ENCODE measurements at regions not wholly inside any gene's neighbourhood (a gene's known extent, or its start where the extent isn't known, plus 50 kb on each side); places are given as distances from the start of the nearest gene placed in this dataset.
"Not testable (repeated sequence)": the region's sequence is repeated elsewhere in the genome, so short reads cannot be mapped to it uniquely, and the experiment has no call there.

DNA sequence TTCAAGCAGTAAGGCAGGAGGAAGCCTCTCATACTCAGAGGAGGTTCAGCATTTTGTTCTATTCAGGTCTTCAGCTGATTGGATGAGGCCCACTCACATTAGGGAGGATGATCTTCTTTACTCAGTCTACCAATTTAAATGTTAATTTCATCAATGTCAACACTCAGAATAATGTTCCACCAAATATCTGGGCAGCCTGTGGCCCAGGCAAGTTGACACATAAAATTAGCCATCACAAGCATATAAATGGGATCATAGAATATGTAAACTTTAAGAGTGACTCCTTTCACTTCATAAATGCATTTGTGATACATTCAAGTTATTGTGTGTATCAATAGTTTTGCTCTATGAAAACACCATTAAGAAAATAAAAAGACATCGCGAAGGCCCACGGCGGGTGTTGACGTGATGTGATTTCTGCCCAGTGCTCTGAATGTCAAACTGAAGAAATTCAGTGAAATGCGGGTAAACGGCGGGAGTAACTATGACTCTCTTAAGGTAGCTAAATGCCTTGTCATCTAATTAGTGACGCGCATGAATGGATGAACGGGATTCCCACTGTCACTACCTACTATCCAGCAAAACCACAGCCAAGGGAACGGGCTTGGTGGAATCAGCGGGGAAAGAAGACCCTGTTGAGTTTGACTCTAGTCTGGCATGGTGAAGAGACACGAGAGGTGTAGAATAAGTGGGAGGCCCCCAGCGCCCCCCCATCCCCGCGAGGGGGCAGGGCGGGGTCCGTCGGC, 536.1 kb upstream of the AUTS2 start:
- Histone ChIP-seq H3K27ac (ENCODE audit: low read depth in 1 of 3, low read length in 2 of 3) (no peak overlapping the region), H3K36me3 (ENCODE audit: control insufficient read depth in 3 of 3, insufficient read depth in 2 of 3, low read depth in 1 of 3, low read length in 3 of 3) (no peaks in the 10 kb centered on the region), H3K27me3 (ENCODE audit: control insufficient read depth in 3 of 3, insufficient read depth in 3 of 3, low read length in 3 of 3) (peaks cover 0 to 2% (median 0%) of the 10 kb centered on the region in 3 donors), H3K4me3 (ENCODE audit: low read depth in 1 of 3, low read length in 3 of 3) (no peak overlapping the region), H3K9me3 (ENCODE audit: control insufficient read depth in 2 of 2, insufficient read depth in 1 of 2, low read depth in 1 of 2, low read length in 1 of 2) (peaks cover 0 to 12% of the 10 kb centered on the region in 2 donors), H3K4me1 (ENCODE audit: control insufficient read depth in 3 of 3, insufficient read depth in 2 of 3, low read depth in 1 of 3, low read length in 2 of 3) (no peaks in the 10 kb centered on the region)
- FAIRE-seq = no peak
- DNase-seq = peak in 1 of 2 donors; percentile 29
- WGBS, 3 donors = 89 to 95% (median 94%) methylated on average over 20 of the region's 20 CpGs

DNA sequence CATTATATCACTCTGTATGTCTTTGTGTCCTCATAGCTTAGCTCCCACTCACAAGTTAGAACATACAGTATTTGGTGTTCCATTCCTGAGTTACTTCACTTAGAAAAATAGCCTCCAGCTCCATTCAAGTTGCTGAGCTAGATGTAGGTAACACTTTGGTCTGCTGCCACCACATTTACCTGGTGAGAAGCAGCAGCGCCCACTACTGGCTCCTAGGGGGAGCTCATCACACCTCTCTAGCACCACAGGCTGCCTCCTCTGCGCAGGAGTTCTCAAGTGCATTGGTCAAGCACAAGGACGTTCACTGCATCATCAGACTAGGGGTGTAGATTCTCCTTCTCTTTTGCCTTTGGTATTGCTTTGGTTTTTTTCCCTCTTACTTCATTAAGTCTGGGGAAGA, 530.9 kb upstream of the AUTS2 start:
- Histone ChIP-seq H3K9me3 (ENCODE audit: control insufficient read depth in 2 of 2, insufficient read depth in 1 of 2, low read depth in 1 of 2, low read length in 1 of 2) (peaks cover 0 to 6% of the 10 kb centered on the region in 2 donors), H3K27ac (ENCODE audit: low read depth in 1 of 3, low read length in 2 of 3) (no peak overlapping the region), H3K36me3 (ENCODE audit: control insufficient read depth in 3 of 3, insufficient read depth in 2 of 3, low read depth in 1 of 3, low read length in 3 of 3) (no peaks in the 10 kb centered on the region), H3K27me3 (ENCODE audit: control insufficient read depth in 3 of 3, insufficient read depth in 3 of 3, low read length in 3 of 3) (no peaks in the 10 kb centered on the region), H3K4me3 (ENCODE audit: low read depth in 1 of 3, low read length in 3 of 3) (no peak overlapping the region), H3K4me1 (ENCODE audit: control insufficient read depth in 3 of 3, insufficient read depth in 2 of 3, low read depth in 1 of 3, low read length in 2 of 3) (no peaks in the 10 kb centered on the region)
- FAIRE-seq (no peak), DNase-seq (peak; percentile 24 to 56)
- 12 to 26% (median 17%) methylated on average over 3 of the region's 3 CpGs for WGBS, 3 donors

GRCh38 chr7:69070476-69070875, 527.8 kb upstream of the AUTS2 start:
- Histone ChIP-seq H3K27me3 (ENCODE audit: control insufficient read depth in 3 of 3, insufficient read depth in 3 of 3, low read length in 3 of 3) (no peaks in the 10 kb centered on the region), H3K36me3 (ENCODE audit: control insufficient read depth in 3 of 3, insufficient read depth in 2 of 3, low read depth in 1 of 3, low read length in 3 of 3) (no peaks in the 10 kb centered on the region), H3K9me3 (ENCODE audit: control insufficient read depth in 2 of 2, insufficient read depth in 1 of 2, low read depth in 1 of 2, low read length in 1 of 2) (peaks cover 0 to 7% of the 10 kb centered on the region in 2 donors), H3K4me1 (ENCODE audit: control insufficient read depth in 3 of 3, insufficient read depth in 2 of 3, low read depth in 1 of 3, low read length in 2 of 3) (no peaks in the 10 kb centered on the region), H3K27ac (ENCODE audit: low read depth in 1 of 3, low read length in 2 of 3) (no peak overlapping the region), H3K4me3 (ENCODE audit: low read depth in 1 of 3, low read length in 3 of 3) (no peak overlapping the region)
- DNase-seq = no peak
- 81 to 94% (median 88%) methylated on average over 3 of the region's 3 CpGs for WGBS, 3 donors
- no peak for FAIRE-seq

DNA sequence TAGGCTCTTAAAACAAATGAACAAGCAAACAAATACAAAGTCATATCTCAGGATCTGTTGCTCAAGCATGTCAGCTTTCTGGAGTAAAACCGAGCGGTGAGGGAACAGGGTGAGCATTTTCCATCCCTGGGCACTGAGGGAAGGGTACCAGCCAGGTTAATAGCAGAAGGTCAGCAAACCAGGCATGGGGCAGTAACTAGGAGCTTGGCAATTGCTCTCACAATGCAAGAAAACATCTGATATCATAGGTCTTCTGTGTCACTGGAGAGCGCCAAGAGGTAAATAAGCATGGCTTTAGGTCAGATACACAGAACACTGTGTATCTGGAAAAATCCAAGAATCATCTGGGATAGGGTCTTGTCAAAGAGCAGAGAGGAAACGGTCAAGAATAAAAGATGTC, 521.7 kb upstream of the AUTS2 start:
- WGBS, 3 donors = 78 to 89% (median 84%) methylated on average over 4 of the region's 4 CpGs
- peaks cover 0 to 6% of the 10 kb centered on the region in 2 donors for H3K9me3 ChIP-seq (ENCODE audit: control insufficient read depth in 2 of 2, insufficient read depth in 1 of 2, low read depth in 1 of 2, low read length in 1 of 2)
- no peaks in the 10 kb centered on the region for H3K27me3 ChIP-seq (ENCODE audit: control insufficient read depth in 3 of 3, insufficient read depth in 3 of 3, low read length in 3 of 3)
- no peak overlapping the region for H3K4me3 ChIP-seq (ENCODE audit: low read depth in 1 of 3, low read length in 3 of 3)
- no peaks in the 10 kb centered on the region for H3K36me3 ChIP-seq (ENCODE audit: control insufficient read depth in 3 of 3, insufficient read depth in 2 of 3, low read depth in 1 of 3, low read length in 3 of 3)
- FAIRE-seq (no peak), DNase-seq (no peak)
- no peaks in the 10 kb centered on the region for H3K4me1 ChIP-seq (ENCODE audit: control insufficient read depth in 3 of 3, insufficient read depth in 2 of 3, low read depth in 1 of 3, low read length in 2 of 3)
- H3K27ac ChIP-seq (ENCODE audit: low read depth in 1 of 3, low read length in 2 of 3) = no peak overlapping the region

DNA sequence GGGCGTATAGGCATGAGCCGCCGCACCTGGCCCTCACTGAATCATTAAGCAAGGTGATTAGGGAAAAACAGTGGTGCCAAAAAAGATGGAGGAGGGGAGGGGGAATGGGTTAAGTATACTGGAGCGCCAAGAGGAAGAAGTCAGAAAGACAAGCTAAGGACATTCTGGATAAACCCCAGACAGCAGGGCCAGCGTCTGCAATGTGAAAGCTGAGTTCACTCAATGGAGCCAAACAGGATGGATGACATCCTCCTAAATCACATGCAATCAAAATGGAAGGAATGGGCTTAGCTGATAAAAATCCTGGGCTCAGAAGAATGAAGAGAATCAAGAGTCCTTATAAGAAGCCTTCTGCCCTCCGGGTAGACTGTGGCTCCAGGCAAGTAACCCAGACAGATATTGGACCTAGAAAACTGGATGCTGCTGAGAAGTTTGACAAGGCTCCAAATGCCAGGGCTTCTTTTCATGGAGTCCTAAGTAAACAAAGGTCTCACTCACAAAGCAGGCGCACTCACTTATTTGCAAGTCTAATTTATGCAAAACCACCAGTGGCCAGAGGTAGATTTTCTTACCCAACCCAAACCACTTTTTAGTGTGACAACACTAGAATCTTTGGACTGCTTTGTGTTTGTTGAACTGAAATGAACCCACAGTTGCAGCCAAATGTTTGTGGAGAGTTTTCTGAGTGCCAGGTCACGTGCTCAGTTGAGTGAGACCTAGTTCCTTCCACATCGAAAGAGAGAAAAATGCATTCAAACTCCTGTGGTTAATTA, 519.1 kb upstream of the AUTS2 start:
- DNase-seq (peak in 1 of 2 donors; percentile 2), FAIRE-seq (no peak)
- Histone ChIP-seq H3K27ac (ENCODE audit: low read depth in 1 of 3, low read length in 2 of 3) (no peak overlapping the region), H3K4me3 (ENCODE audit: low read depth in 1 of 3, low read length in 3 of 3) (no peak overlapping the region), H3K27me3 (ENCODE audit: control insufficient read depth in 3 of 3, insufficient read depth in 3 of 3, low read length in 3 of 3) (no peaks in the 10 kb centered on the region), H3K4me1 (ENCODE audit: control insufficient read depth in 3 of 3, insufficient read depth in 2 of 3, low read depth in 1 of 3, low read length in 2 of 3) (no peaks in the 10 kb centered on the region), H3K9me3 (ENCODE audit: control insufficient read depth in 2 of 2, insufficient read depth in 1 of 2, low read depth in 1 of 2, low read length in 1 of 2) (peaks cover 0 to 3% of the 10 kb centered on the region in 2 donors), H3K36me3 (ENCODE audit: control insufficient read depth in 3 of 3, insufficient read depth in 2 of 3, low read depth in 1 of 3, low read length in 3 of 3) (no peaks in the 10 kb centered on the region)
- 70 to 79% (median 78%) methylated on average over 9 of the region's 9 CpGs for WGBS, 3 donors

DNA sequence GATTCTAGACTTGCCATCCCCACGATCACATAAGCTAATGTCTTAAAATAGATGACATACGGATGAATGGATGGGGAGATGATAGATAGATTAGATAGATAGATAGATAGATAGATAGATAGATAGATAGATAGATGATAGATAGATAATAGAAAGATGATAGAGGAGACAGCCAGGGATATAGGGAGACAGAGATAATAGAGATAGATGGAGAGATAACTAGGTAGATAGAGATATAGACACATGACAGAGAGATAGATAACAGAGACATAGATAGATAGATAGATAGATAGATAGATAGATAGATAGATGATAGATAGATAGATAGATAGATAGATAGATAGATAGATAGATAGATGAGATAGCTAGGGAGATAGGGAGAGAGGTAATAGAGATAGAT, 511.0 kb upstream of the AUTS2 start:
- 91 to 92% (median 91%) methylated on average over 2 of the region's 2 CpGs for WGBS, 3 donors
- H3K36me3 ChIP-seq (ENCODE audit: control insufficient read depth in 3 of 3, insufficient read depth in 2 of 3, low read depth in 1 of 3, low read length in 3 of 3); H3K9me3 ChIP-seq (ENCODE audit: control insufficient read depth in 2 of 2, insufficient read depth in 1 of 2, low read depth in 1 of 2, low read length in 1 of 2); FAIRE-seq; H3K27me3 ChIP-seq (ENCODE audit: control insufficient read depth in 3 of 3, insufficient read depth in 3 of 3, low read length in 3 of 3); H3K27ac ChIP-seq (ENCODE audit: low read depth in 1 of 3, low read length in 2 of 3); DNase-seq; H3K4me1 ChIP-seq (ENCODE audit: control insufficient read depth in 3 of 3, insufficient read depth in 2 of 3, low read depth in 1 of 3, low read length in 2 of 3); H3K4me3 ChIP-seq (ENCODE audit: low read depth in 1 of 3, low read length in 3 of 3): not testable (repeated sequence)

GRCh38 chr7:69088185-69088584, 510.1 kb upstream of the AUTS2 start:
- FAIRE-seq = no peak

DNA sequence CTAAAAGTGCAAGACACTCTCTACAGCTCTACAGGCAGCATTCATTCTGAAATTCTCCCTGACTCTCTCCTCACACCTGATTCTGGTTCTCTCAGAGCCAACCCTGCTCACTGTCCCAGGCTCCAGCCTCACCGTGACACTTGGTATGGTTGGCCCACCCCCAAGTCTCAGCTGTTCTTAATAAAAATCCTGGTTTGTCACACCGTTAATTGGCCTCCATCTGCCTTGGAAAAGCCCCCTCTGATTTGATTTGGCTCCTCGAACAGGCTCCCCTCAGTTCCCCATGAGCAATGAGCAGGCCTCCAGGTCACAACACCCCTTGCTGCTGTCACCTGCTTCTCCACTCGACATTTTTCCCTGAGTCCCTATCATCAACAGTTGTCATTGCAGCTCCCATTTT, 507.3 kb upstream of the AUTS2 start:
- Histone ChIP-seq H3K27ac (ENCODE audit: low read depth in 1 of 3, low read length in 2 of 3) (no peak overlapping the region), H3K4me1 (ENCODE audit: control insufficient read depth in 3 of 3, insufficient read depth in 2 of 3, low read depth in 1 of 3, low read length in 2 of 3) (no peaks in the 10 kb centered on the region), H3K9me3 (ENCODE audit: control insufficient read depth in 2 of 2, insufficient read depth in 1 of 2, low read depth in 1 of 2, low read length in 1 of 2) (peaks cover 0 to 8% of the 10 kb centered on the region in 2 donors), H3K4me3 (ENCODE audit: low read depth in 1 of 3, low read length in 3 of 3) (no peak overlapping the region), H3K36me3 (ENCODE audit: control insufficient read depth in 3 of 3, insufficient read depth in 2 of 3, low read depth in 1 of 3, low read length in 3 of 3) (no peaks in the 10 kb centered on the region), H3K27me3 (ENCODE audit: control insufficient read depth in 3 of 3, insufficient read depth in 3 of 3, low read length in 3 of 3) (no peaks in the 10 kb centered on the region)
- 73 to 75% (median 74%) methylated on average over 4 of the region's 4 CpGs for WGBS, 3 donors
- no peak for DNase-seq
- FAIRE-seq = no peak

More at GRCh38 chr7:69088185-69088584, 510.1 kb upstream of the AUTS2 start:
- Histone ChIP-seq H3K4me1 (ENCODE audit: control insufficient read depth in 3 of 3, insufficient read depth in 2 of 3, low read depth in 1 of 3, low read length in 2 of 3) (no peaks in the 10 kb centered on the region), H3K36me3 (ENCODE audit: control insufficient read depth in 3 of 3, insufficient read depth in 2 of 3, low read depth in 1 of 3, low read length in 3 of 3) (no peaks in the 10 kb centered on the region), H3K27ac (ENCODE audit: low read depth in 1 of 3, low read length in 2 of 3) (no peak overlapping the region), H3K4me3 (ENCODE audit: low read depth in 1 of 3, low read length in 3 of 3) (no peak overlapping the region), H3K9me3 (ENCODE audit: control insufficient read depth in 2 of 2, insufficient read depth in 1 of 2, low read depth in 1 of 2, low read length in 1 of 2) (no peaks in the 10 kb centered on the region), H3K27me3 (ENCODE audit: control insufficient read depth in 3 of 3, insufficient read depth in 3 of 3, low read length in 3 of 3) (no peaks in the 10 kb centered on the region)
- no peak for DNase-seq

Data from small intestine (tissue), 7 donors.